ENCODE measurements at regions not wholly inside any gene's neighbourhood (a gene's known extent, or its start where the extent isn't known, plus 50 kb on each side); places are given as distances from the start of the nearest gene placed in this dataset.

- no peak for ATAC-seq
- H3K36me3 ChIP-seq (ENCODE audit: low read depth), result no peaks in the 10 kb centered on the region
- no peaks in the 10 kb centered on the region for H3K4me1 ChIP-seq (ENCODE audit: low read depth)
- intact Hi-C loops (cut with DNase I, micrococcal nuclease), result no loop called here
- peaks cover 49% of the 10 kb centered on the region for H3K9me3 ChIP-seq
- no peak for DNase-seq
- H3K4me3 ChIP-seq, result no peak overlapping the region
- no peak for TF ChIP-seq CTCF (IDR thresholded peaks at IDR 0.05)
These were observed 278.1 kb downstream of the DCDC2C start for GRCh38 chr2:3981446-3981987.

GRCh38 chr2:3982160-3982559 is 278.8 kb downstream of the DCDC2C start:
- intact Hi-C loops (cut with DNase I, micrococcal nuclease), result no loop called here
- no peaks in the 10 kb centered on the region for H3K4me1 ChIP-seq (ENCODE audit: low read depth)
- H3K9me3 ChIP-seq, result peaks cover 48% of the 10 kb centered on the region
- ATAC-seq, result no peak
- no peaks in the 10 kb centered on the region for H3K36me3 ChIP-seq (ENCODE audit: low read depth)
- no peak for TF ChIP-seq CTCF (IDR thresholded peaks at IDR 0.05)
- H3K4me3 ChIP-seq, result no peak overlapping the region
- DNase-seq, result no peak

- Histone ChIP-seq H3K4me3 (no peak overlapping the region), H3K36me3 (ENCODE audit: low read depth) (no peaks in the 10 kb centered on the region), H3K9me3 (peaks cover 30% of the 10 kb centered on the region), H3K4me1 (ENCODE audit: low read depth) (no peaks in the 10 kb centered on the region)
- no peak for DNase-seq
- ATAC-seq, result no peak
- intact Hi-C loops (cut with DNase I, micrococcal nuclease), result no loop called here
- TF ChIP-seq CTCF (IDR thresholded peaks at IDR 0.05), result no peak
These were observed 282.7 kb downstream of the DCDC2C start for GRCh38 chr2:3986063-3986462.

- TF ChIP-seq CTCF (IDR thresholded peaks at IDR 0.05), result no peak
- peaks cover 30% of the 10 kb centered on the region for H3K9me3 ChIP-seq
- no peaks in the 10 kb centered on the region for H3K4me1 ChIP-seq (ENCODE audit: low read depth)
- H3K4me3 ChIP-seq, result no peak overlapping the region
- ATAC-seq (no peak), DNase-seq (no peak)
- intact Hi-C loops (cut with DNase I, micrococcal nuclease), result no loop called here
- no peaks in the 10 kb centered on the region for H3K36me3 ChIP-seq (ENCODE audit: low read depth)
These were observed 283.3 kb downstream of the DCDC2C start for GRCh38 chr2:3986530-3987258.

GRCh38 chr2:4002841-4003403 is 299.5 kb downstream of the DCDC2C start:
- no peak for ATAC-seq
- no peak overlapping the region for H3K4me3 ChIP-seq
- H3K9me3 ChIP-seq, result peaks cover 55% of the 10 kb centered on the region
- DNase-seq, result no peak
- no peaks in the 10 kb centered on the region for H3K4me1 ChIP-seq (ENCODE audit: low read depth)
- intact Hi-C loops (cut with DNase I, micrococcal nuclease), result no loop called here
- no peaks in the 10 kb centered on the region for H3K36me3 ChIP-seq (ENCODE audit: low read depth)
- TF ChIP-seq CTCF (IDR thresholded peaks at IDR 0.05), result no peak
